NCI-H69 (cell line): ENCODE measurements at regions not wholly inside any gene's neighbourhood (a gene's known extent, or its start where the extent isn't known, plus 50 kb on each side); places are given as distances from the start of the nearest gene placed in this dataset.

Experiments used
- DNase-seq: peaks from one replicate; lab custom pipeline; 2025; lab: John Stamatoyannopoulos, UW

- DNase-seq, result no peak
These were observed 79.1 kb upstream of the LMO3 start for GRCh38 chr12:16685107-16685506.

GRCh38 chr12:16681196-16681595 is 75.2 kb upstream of the LMO3 start:
- no peak for DNase-seq

- DNase-seq, result no peak
These were observed 69.5 kb upstream of the LMO3 start for GRCh38 chr12:16675438-16675837.

DNA sequence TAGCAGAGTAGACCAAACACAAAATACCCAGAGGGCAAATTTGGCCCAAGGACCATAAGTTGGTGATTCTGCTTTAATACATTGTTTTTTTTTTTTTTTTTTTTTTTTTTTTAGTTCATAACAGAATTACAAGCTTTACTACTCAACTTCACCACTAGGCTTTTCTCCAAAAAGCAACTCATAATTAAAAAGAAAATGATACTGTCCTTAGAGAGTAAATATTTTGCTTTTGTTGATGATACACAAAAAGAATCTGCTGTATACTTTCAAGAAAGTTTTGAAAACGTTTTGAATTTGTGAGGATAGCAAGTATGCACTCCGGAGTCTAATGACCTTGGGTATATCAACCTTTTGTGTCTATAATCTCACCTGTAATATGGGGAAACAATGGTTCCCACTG is 68.9 kb upstream of the LMO3 start:
- no peak for DNase-seq

DNA sequence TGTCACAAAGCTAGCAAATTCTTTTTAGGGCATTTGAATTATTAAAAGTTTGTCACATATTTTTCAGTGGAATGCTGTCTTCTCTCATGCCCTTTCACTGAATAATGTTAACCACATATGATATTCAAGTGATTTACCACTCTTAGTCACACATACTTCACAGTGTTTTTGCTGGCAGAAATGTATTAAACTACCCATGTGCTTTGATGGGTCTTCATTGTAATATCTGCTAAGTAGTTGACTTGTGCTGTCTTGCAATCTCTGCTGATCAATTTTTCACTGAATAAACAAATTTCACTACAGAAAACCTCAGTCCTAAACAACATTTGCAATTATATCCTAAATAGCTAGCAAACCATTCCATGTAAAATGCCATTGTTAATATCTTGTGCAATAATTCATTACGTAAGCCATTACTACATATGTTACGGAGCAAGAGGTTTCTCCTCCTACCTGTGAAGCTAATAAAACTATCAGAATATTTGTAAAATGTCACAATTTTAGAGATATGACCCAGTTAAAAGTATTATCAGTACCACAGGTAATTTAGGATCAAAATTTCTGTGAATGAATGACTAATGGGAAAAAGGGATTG is 64.6 kb upstream of the LMO3 start:
- no peak for DNase-seq

- DNase-seq, result no peak
These were observed 63.8 kb upstream of the LMO3 start for GRCh38 chr12:16669756-16670155.

- no peak for DNase-seq
These were observed 62.2 kb upstream of the LMO3 start for GRCh38 chr12:16668198-16668597.

DNA sequence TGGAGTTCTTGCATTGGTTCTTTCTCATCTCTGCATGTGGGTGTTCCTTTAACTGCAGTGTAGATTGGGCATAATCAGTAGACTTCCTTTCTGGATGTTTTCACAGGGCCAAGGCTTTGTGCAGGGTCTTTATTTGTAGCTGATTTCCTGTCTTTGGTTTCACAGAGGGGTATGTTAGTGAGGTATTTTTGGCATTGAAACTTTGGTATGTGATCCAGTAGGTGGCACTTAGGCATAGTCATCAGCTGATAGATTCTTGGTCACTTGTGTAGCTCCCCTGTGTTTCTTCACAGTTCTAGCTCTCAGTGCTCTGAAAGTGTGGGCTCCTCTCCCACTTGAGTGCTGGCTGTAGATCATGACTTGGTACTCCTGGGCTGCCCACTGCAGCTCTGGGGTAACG is 52.7 kb upstream of the LMO3 start:
- DNase-seq, result no peak
